Neural progenitor cell (in vitro differentiated cells): ENCODE measurements at regions not wholly inside any gene's neighbourhood (a gene's known extent, or its start where the extent isn't known, plus 50 kb on each side); places are given as distances from the start of the nearest gene placed in this dataset.

Experiments used
- CTCF ChIP-seq: fragments of 200-600 bp; sonication (generic); IDR thresholded peaks from 2 replicates; pipeline ENCODE4 v1.5.1; 2017; ENCODE audit warnings: antibody characterized with exemption, mild to moderate bottlenecking
- EZH2 ChIP-seq: fragments of 200-600 bp; sonication (generic); IDR thresholded peaks from 2 replicates; pipeline ENCODE4 v1.6.1; 2017; ENCODE audit warnings: antibody characterized with exemption, mild to moderate bottlenecking, moderate library complexity
- EZH2phosphoT487 ChIP-seq: fragments of 200-600 bp; sonication (generic); IDR thresholded peaks from 2 replicates; pipeline ENCODE4 v1.6.1; 2017; ENCODE audit warnings: antibody characterized with exemption

- no peak for TF ChIP-seq CTCF
- no peak for TF ChIP-seq EZH2
- no peak for TF ChIP-seq EZH2phosphoT487
Measured at GRCh38 chr1:111054656-111055055, 85.2 kb downstream of the DRAM2 start.
